ENCODE measurements at regions not wholly inside any gene's neighbourhood (a gene's known extent, or its start where the extent isn't known, plus 50 kb on each side); places are given as distances from the start of the nearest gene placed in this dataset.

GRCh38 chr2:59561281-59561680 lies 992.2 kb downstream of the BCL11A start:
- Histone ChIP-seq H3K4me1 (ENCODE audit: control insufficient read depth in 1 of 2, low read depth in 2 of 2) (no peaks in the 10 kb centered on the region), H3K27ac (no peak overlapping the region), H3K36me3 (no peaks in the 10 kb centered on the region), H3K27me3 (replicated peaks; ENCODE audit: insufficient read depth) (no peaks in the 10 kb centered on the region), H3K4me3 (no peak overlapping the region), H3K9me3 (no peaks in the 10 kb centered on the region)
- ATAC-seq (ENCODE audit: insufficient number of reproducible peaks, low FRiP score, low read depth) (no peak), DNase-seq (ENCODE audit: low spot score) (no peak)
- TF ChIP-seq, protein P1, sequence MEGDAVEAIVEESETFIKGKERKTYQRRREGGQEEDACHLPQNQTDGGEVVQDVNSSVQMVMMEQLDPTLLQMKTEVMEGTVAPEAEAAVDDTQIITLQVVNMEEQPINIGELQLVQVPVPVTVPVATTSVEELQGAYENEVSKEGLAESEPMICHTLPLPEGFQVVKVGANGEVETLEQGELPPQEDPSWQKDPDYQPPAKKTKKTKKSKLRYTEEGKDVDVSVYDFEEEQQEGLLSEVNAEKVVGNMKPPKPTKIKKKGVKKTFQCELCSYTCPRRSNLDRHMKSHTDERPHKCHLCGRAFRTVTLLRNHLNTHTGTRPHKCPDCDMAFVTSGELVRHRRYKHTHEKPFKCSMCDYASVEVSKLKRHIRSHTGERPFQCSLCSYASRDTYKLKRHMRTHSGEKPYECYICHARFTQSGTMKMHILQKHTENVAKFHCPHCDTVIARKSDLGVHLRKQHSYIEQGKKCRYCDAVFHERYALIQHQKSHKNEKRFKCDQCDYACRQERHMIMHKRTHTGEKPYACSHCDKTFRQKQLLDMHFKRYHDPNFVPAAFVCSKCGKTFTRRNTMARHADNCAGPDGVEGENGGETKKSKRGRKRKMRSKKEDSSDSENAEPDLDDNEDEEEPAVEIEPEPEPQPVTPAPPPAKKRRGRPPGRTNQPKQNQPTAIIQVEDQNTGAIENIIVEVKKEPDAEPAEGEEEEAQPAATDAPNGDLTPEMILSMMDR (IDR thresholded peaks at IDR 0.05) = no peak

DNA sequence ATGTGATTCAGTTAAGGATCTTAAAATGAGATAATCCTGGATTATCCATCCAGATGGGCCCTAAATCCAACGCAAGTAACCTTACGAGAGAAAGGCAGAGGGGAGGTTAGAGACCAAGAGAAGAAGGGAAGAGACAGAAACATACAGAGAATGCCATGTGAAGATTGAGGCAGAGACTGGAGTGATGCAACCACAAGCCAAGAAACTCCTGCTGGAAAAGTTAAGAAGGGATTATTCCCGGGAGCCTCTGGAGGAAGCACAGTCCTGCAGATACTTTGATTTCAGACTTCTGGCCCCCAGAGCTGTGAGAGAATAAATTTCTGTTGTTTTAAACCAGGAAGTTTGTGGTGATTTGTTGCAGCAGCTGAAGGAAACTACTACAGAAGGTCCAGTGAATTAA lies 992.7 kb downstream of the BCL11A start:
- no peak for DNase-seq (ENCODE audit: low spot score)
- H3K27me3 ChIP-seq (replicated peaks; ENCODE audit: insufficient read depth) = no peaks in the 10 kb centered on the region
- TF ChIP-seq, protein P1 (IDR thresholded peaks at IDR 0.05) = no peak
- H3K9me3 ChIP-seq = no peaks in the 10 kb centered on the region
- H3K4me3 ChIP-seq = no peak overlapping the region
- no peak overlapping the region for H3K27ac ChIP-seq
- no peaks in the 10 kb centered on the region for H3K4me1 ChIP-seq (ENCODE audit: control insufficient read depth in 1 of 2, low read depth in 2 of 2)
- no peak for ATAC-seq (ENCODE audit: insufficient number of reproducible peaks, low FRiP score, low read depth)
- H3K36me3 ChIP-seq = no peaks in the 10 kb centered on the region

DNA sequence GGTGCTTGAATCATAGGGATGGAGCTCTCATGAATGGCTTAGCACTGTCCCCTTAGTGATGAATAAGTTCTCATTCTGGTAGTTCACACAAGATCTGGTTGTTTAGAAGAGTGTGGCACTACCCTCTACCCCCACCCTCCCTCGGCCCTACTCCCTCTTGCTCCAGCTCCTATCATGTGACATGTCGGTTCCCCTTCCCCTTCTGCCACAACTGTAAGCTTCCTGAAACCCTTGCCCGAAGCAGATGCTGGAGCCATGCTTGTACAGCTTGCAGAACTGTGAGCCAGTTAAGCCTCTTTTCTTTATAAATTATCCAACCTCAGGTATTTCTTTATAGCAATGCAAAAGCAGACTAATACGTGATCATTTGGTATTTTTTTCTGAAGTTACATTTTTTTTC lies 1012.6 kb downstream of the BCL11A start:
- DNase-seq (ENCODE audit: low spot score) (no peak), ATAC-seq (ENCODE audit: insufficient number of reproducible peaks, low FRiP score, low read depth) (no peak)
- H3K27ac ChIP-seq = no peak overlapping the region
- H3K36me3 ChIP-seq = no peaks in the 10 kb centered on the region
- TF ChIP-seq, protein P1 (IDR thresholded peaks at IDR 0.05) = no peak
- no peaks in the 10 kb centered on the region for H3K27me3 ChIP-seq (replicated peaks; ENCODE audit: insufficient read depth)
- H3K4me3 ChIP-seq = no peak overlapping the region
- H3K4me1 ChIP-seq (ENCODE audit: control insufficient read depth in 1 of 2, low read depth in 2 of 2) = no peaks in the 10 kb centered on the region
- no peaks in the 10 kb centered on the region for H3K9me3 ChIP-seq

- Histone ChIP-seq H3K9me3 (no peaks in the 10 kb centered on the region), H3K4me3 (no peak overlapping the region), H3K27me3 (replicated peaks; ENCODE audit: insufficient read depth) (no peaks in the 10 kb centered on the region), H3K36me3 (no peaks in the 10 kb centered on the region), H3K27ac (no peak overlapping the region), H3K4me1 (ENCODE audit: control insufficient read depth in 1 of 2, low read depth in 2 of 2) (no peaks in the 10 kb centered on the region)
- no peak for ATAC-seq (ENCODE audit: insufficient number of reproducible peaks, low FRiP score, low read depth)
- no peak for DNase-seq (ENCODE audit: low spot score)
- TF ChIP-seq, protein P1 (IDR thresholded peaks at IDR 0.05) = no peak
Measured at GRCh38 chr2:59538398-59538911, 1015.0 kb downstream of the BCL11A start.

GRCh38 chr2:59532808-59533207 lies 1020.6 kb downstream of the BCL11A start:
- TF ChIP-seq, protein P1 (IDR thresholded peaks at IDR 0.05) = no peak
- ATAC-seq (ENCODE audit: insufficient number of reproducible peaks, low FRiP score, low read depth) = no peak

More at GRCh38 chr2:59532808-59533207, 1020.6 kb downstream of the BCL11A start:
- H3K36me3 ChIP-seq = no peaks in the 10 kb centered on the region
- H3K4me3 ChIP-seq = no peak overlapping the region
- H3K27me3 ChIP-seq (replicated peaks; ENCODE audit: insufficient read depth) = no peaks in the 10 kb centered on the region
- no peak overlapping the region for H3K27ac ChIP-seq
- H3K4me1 ChIP-seq (ENCODE audit: control insufficient read depth in 1 of 2, low read depth in 2 of 2) = no peaks in the 10 kb centered on the region
- no peak for DNase-seq (ENCODE audit: low spot score)
- H3K9me3 ChIP-seq = no peaks in the 10 kb centered on the region
